Islet precursor cell (in vitro differentiated cells): ENCODE measurements at regions not wholly inside any gene's neighbourhood (a gene's known extent, or its start where the extent isn't known, plus 50 kb on each side); places are given as distances from the start of the nearest gene placed in this dataset.

Experiments used
- DNase-seq: peaks from one replicate; pipeline ENCODE4 v3.0.0-alpha.2; 2018

GRCh38 chr13:89255844-89256406, 1584.8 kb downstream of the SLITRK5 start:
- no peak for DNase-seq

DNA sequence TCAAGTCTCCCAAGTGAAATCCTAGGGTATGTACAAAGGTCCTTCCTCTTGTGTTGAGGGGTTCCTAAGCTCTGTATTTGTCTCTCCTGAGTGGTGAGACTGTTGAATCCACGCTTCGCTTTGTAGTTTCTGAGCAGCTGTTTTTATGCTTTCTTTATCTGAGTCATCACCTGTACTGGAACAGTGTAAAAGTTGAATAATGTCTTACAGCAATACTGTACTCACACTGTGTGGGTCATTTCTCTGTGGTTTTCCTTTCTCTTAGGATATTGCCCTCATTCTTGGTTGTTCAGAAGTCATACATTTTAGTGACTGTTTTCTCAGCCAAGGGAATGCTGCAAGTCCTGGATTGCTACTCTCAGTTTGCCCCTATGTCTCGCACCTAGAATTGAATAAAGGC, 1596.6 kb downstream of the SLITRK5 start:
- no peak for DNase-seq

GRCh38 chr13:89269737-89270136, 1598.6 kb downstream of the SLITRK5 start:
- DNase-seq: no peak

DNA sequence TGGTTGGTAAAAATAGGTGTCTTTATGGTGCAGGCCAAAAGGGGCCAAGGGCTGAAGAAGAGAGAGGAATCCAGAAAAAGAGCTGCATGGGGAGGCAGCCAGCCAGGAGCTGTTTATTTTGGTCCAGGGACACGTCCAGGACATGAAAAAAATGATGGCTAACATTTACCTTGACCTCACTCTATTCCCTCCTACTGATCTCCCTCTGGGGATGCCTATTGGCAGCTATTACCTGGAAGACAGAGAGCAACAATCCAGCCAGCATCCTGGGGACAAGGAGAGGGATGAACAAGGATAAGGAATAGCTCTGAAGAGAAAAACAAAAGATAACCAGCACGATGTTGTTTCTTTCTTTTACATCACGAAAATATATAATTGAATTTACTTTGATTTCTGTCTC, 1599.6 kb downstream of the SLITRK5 start:
- DNase-seq: no peak

DNA sequence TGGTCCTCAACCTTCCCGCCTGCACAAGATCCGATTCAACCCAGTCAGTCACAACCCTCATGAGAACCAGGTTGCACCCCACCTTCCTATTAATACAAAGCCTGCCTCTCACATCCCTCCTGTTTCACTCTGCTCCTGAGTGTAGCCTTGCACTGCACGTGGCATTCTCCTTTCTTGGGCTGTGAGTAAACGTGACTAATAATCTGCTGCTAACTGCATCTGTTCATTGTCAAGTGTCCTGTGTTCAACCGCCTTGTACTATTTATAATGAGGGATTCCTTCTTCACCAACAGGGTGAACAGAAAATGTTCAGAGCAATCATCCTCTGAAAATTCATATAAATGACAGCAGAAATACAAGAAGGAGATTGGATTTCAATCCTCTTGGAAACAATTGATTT, 1608.2 kb downstream of the SLITRK5 start:
- peak; percentile 50 for DNase-seq

GRCh38 chr13:89281331-89281730, 1610.2 kb downstream of the SLITRK5 start:
- no peak for DNase-seq

- DNase-seq: no peak
These were observed 1611.1 kb downstream of the SLITRK5 start for GRCh38 chr13:89282241-89282640.

DNA sequence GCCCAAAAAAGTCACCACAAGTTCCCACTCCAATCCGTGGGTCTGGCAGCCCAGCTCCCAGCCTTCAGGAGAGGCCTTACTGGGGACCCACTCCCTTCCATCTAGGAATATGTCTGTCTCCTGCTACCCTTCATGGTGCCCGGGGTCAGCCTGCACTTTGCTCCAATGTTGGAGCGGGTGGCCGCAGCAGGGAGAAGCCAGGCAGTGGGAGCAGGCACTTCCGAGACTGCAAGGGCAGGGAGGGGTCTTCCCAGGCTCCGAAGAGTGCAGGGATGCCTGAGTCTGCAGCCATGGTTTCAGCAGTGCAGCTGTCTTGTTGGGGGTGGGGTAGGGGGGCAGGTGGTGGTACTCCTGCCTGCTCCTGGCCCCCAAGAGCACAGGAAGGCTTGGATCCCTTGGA, 1616.2 kb downstream of the SLITRK5 start:
- no peak for DNase-seq

- no peak for DNase-seq
These were observed 1623.1 kb downstream of the SLITRK5 start for GRCh38 chr13:89294115-89294867.

GRCh38 chr13:89307278-89307677, 1636.1 kb downstream of the SLITRK5 start:
- no peak for DNase-seq

DNA sequence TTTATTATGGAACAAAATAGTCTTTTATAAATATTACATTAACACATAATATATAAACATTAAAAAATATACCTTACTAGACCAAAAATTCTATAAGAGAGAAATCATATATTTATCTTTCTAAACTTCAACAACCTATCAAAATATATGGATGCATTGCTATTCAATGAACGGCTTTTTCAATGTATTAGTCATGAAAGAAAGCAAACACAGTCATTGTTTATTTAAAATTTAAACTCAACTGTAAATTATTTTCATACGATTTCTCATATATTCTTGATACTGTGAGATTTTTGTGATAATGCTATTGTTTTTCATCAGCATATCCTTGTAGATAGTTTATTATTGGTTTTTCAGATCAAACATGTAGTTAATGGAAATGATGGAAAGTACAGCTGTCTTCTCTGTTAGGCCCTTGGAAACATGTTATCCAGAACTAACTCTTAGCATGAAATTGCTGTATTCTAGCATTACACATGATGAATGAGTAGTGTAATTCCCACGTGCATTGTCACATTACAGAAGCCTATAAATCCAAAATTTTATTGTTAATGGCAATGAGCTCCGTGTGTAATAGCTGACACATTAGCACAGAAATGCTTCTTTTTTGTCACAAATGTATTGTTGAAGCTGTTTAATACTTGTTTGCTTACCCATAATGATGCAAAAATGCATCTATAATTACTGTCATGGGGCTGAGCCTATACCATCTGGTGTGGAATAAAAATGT, 1639.9 kb downstream of the SLITRK5 start:
- no peak for DNase-seq

- no peak for DNase-seq
These were observed 1644.1 kb downstream of the SLITRK5 start for GRCh38 chr13:89315287-89315686.

DNA sequence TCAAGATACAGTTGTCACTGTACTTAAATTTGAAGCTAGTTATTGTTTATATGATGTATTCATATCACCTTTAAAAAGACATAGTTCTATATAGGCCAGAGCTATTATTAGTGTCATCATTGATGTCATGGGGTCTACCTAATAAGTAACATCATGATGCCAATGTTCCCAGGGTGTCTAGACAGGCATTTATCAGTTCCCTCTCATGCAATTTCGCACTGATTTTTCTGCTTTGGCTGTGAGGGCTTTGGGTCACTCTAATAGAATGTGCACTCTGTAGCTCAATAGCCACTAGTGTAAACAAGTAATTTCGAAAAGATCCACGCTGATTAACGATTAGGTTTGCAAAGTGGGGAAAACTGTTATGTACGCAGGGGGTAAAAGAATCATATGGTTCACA, 1651.3 kb downstream of the SLITRK5 start:
- DNase-seq: no peak

- DNase-seq: peak; percentile 84
These were observed 1653.4 kb downstream of the SLITRK5 start for GRCh38 chr13:89324582-89324981.

DNA sequence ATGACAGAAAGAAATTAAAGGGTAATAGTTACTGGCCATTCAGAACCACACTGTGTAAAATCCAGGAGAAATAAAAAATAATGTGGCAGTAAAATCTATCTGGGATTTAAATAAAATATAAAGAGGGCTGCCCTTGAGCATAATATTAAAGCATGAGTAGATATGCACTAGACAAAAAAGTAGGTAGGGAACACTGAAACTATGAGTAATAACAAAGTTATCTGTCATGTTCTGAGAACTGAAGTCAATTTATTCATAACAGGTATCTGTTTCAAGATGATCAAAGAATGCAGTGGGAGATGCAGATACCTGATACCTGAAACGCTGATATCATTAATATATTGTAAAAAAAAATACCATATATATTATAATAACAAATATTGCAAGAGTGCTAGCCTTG, 1672.0 kb downstream of the SLITRK5 start:
- DNase-seq: no peak

DNA sequence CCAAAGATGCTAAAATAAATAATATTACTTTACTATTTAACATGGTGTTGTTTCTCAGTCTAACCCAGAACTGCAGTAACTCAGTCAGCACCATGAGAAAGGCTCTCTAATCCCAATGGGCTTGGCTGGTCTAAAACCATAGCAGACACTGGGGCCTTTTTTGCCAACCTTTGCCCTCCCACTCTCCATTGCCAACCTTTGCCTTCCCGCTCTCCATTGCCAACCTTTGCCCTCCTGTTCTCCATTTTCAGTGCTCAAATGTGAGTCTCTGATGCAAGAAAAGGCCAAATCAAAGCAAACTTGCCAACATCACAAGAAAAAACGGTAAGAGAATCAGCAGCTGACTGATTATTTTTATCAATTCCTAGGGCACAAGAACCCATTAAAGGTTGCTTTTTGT, 1681.2 kb downstream of the SLITRK5 start:
- no peak for DNase-seq

- no peak for DNase-seq
These were observed 1690.7 kb downstream of the SLITRK5 start for GRCh38 chr13:89361909-89362308.

GRCh38 chr13:89363144-89363543, 1692.0 kb downstream of the SLITRK5 start:
- no peak for DNase-seq

GRCh38 chr13:89372193-89372592, 1701.0 kb downstream of the SLITRK5 start:
- no peak for DNase-seq

- no peak for DNase-seq
These were observed 1704.7 kb downstream of the SLITRK5 start for GRCh38 chr13:89375839-89376238.

- no peak for DNase-seq
These were observed 1708.9 kb downstream of the SLITRK5 start for GRCh38 chr13:89380101-89380500.

DNA sequence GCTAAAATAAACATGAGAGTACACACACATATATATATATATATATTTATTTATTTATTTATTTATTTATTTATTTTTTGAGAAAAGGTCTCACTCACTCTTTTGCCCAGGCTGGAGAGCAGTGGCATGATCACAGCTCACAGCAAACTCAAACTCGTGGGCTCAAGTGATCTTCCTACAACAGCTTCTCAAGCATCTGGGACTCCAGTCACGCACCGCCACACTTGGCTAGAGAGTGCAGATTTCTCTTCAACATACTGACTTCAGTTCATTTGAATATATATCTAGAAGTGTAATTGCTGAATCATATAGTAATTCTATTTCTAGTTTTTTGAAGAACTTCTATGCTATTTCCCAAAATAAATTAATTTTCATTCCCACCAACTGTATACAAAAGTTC, 1711.8 kb downstream of the SLITRK5 start:
- no peak for DNase-seq

GRCh38 chr13:89383891-89384290, 1712.7 kb downstream of the SLITRK5 start:
- DNase-seq: no peak

DNA sequence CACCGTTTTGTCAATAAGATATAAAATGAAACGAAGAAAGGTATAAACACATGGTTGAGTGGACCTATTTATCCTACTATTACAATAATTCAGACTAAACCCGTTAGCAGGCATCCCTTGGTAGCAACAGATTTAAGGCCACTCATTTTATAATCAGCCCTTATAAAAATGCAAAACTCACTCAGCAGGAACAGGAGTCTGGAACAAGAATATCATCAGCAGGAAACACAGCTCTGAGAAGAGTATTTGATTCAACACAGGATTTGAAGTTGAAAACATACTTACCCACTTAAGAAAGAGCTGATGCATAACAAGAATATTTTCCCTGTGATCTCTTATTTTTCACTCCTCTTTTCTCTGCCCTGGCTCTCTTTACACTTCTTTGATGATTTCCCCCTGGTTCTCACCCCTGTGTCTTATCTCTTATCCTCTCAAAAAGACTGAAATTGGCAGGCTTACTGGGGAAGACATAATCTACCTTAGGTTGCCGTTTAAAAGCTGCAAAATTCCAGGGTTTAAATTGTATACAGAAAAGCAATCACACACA, 1722.7 kb downstream of the SLITRK5 start:
- no peak for DNase-seq
